HFFc6 (cell line): ENCODE measurements at regions not wholly inside any gene's neighbourhood (a gene's known extent, or its start where the extent isn't known, plus 50 kb on each side); places are given as distances from the start of the nearest gene placed in this dataset.

Experiments
- DNase-seq: peaks from one replicate; pipeline ENCODE4 v3.0.0-alpha.2; 2018
- H3K27ac Mint-ChIP-seq: 2 replicates; pipeline ENCODE4 v1.8.0; 2020; ENCODE audit warnings: mild to moderate bottlenecking, mixed read lengths
- H3K27me3 Mint-ChIP-seq: 2 replicates; pipeline ENCODE4 v1.8.0; 2021; ENCODE audit warnings: mild to moderate bottlenecking, moderate library complexity, mixed read lengths; ENCODE audit not compliant: insufficient read depth
- H3K36me3 Mint-ChIP-seq: 2 replicates; pipeline ENCODE4 v1.8.0; 2021; ENCODE audit warnings: low read depth, mixed read lengths
- H3K4me1 Mint-ChIP-seq: 2 replicates; pipeline ENCODE4 v1.8.0; 2020; ENCODE audit warnings: low read depth, mixed read lengths
- H3K4me3 Mint-ChIP-seq: 2 replicates; pipeline ENCODE4 v1.8.0; 2020; ENCODE audit warnings: mild to moderate bottlenecking, moderate library complexity, mixed read lengths
- H3K9me3 Mint-ChIP-seq: 2 replicates; pipeline ENCODE4 v1.8.0; 2020; ENCODE audit warnings: mild to moderate bottlenecking, mixed read lengths
- TF ChIP-seq, protein P1 (sequence below): fragments of 200-600 bp; sonication (generic); IDR thresholded peaks from 2 replicates; pipeline ENCODE4 v1.5.0; 2021; ENCODE audit warnings: antibody characterized with exemption, mild to moderate bottlenecking

DNA sequence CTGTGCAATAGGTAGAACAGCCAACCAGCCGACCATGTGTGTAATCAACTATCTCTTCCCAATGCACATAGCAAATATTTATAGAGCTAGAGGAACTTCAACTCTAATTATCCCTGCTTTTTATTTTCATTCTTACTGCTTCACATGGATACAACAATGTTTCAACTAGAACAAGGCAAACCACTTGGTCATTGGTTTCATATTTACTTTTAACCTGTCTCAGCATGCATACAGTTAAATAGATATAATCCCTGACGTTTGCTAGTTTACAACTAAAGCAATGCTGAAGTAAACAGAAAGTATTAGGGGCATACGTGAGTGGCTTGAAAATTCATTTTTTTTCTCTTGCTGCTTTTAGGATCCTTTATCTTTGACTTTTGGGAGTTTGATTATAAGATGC lies 318.5 kb upstream of the MAP3K7 start:
- no peaks in the 10 kb centered on the region for H3K27me3 Mint-ChIP-seq
- TF ChIP-seq, protein P1, sequence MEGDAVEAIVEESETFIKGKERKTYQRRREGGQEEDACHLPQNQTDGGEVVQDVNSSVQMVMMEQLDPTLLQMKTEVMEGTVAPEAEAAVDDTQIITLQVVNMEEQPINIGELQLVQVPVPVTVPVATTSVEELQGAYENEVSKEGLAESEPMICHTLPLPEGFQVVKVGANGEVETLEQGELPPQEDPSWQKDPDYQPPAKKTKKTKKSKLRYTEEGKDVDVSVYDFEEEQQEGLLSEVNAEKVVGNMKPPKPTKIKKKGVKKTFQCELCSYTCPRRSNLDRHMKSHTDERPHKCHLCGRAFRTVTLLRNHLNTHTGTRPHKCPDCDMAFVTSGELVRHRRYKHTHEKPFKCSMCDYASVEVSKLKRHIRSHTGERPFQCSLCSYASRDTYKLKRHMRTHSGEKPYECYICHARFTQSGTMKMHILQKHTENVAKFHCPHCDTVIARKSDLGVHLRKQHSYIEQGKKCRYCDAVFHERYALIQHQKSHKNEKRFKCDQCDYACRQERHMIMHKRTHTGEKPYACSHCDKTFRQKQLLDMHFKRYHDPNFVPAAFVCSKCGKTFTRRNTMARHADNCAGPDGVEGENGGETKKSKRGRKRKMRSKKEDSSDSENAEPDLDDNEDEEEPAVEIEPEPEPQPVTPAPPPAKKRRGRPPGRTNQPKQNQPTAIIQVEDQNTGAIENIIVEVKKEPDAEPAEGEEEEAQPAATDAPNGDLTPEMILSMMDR, result no peak
- no peaks in the 10 kb centered on the region for H3K4me1 Mint-ChIP-seq
- no peak overlapping the region for H3K27ac Mint-ChIP-seq
- no peaks in the 10 kb centered on the region for H3K36me3 Mint-ChIP-seq
- H3K4me3 Mint-ChIP-seq, result no peak overlapping the region
- peaks cover 25% of the 10 kb centered on the region for H3K9me3 Mint-ChIP-seq
- no peak for DNase-seq

DNA sequence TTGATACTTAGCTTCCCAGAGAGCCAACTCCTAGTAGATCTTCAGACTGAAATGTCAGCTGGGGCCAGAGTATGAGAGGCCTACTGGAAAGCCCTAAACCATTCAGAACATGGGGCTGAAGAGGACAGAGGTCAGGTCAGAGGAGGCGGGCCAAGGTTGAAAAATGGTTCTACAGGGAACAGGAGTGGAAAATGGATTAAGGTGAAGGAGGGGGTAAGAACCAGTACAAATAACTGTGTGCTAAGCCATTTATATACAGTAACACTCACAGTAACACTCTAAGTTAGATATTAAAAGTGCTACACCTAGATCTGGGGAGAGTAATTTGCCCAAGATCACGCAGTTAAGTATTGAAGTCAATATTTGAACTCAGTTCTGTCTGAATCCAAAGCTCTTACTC lies 313.2 kb upstream of the MAP3K7 start:
- Mint-ChIP-seq H3K27ac (no peak overlapping the region), H3K36me3 (no peaks in the 10 kb centered on the region), H3K4me1 (no peaks in the 10 kb centered on the region), H3K4me3 (no peak overlapping the region), H3K9me3 (peaks cover 20% of the 10 kb centered on the region), H3K27me3 (no peaks in the 10 kb centered on the region)
- TF ChIP-seq, protein P1, result no peak
- DNase-seq, result no peak

DNA sequence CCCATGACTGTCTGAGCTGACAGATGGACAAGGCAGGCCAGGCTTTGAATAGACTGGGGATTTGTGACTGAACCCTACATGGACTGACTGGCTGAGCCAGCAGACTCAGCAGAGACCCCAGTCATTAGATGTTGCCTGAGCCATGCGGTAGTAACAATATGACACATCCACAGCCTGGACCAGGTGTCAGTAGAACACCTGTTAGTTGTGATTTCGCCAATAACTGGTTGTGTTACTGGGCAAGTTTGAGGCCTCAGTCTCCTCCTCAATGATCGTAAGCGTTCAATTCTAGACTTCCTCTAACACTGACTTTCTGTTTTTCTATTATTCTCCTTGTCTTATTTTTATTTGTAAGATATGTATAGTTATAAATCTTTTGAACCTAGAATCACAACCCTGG lies 311.9 kb upstream of the MAP3K7 start:
- H3K27me3 Mint-ChIP-seq, result no peaks in the 10 kb centered on the region; the same call in 1 of the 2 replicates

DNA sequence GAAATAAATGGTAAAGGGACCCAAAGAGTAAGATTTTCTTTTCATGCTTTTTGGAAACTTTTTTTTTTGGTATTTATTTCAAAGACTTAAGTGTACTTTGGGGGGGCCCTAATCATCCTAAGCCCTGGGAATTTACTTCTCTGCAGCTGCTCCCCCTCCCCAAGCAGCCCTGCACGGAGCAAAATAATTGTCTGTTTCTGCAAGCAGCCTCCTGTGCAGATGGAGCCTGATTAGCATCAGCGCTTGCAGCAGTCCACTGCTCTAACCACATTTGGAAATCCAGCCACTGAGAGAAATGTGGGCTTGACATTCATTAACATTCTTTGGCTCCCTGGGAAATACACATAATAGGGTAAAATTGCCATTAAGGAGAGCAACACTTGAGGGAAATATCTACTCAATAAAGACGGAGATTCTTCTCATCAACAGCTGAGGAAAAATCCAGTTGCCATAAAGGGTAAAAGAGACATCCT lies 309.2 kb upstream of the MAP3K7 start:
- no peaks in the 10 kb centered on the region for H3K4me1 Mint-ChIP-seq
- TF ChIP-seq, protein P1, result no peak
- DNase-seq, result no peak
- peaks cover 15% of the 10 kb centered on the region; the same call in 1 of the 2 replicates for H3K9me3 Mint-ChIP-seq
- no peaks in the 10 kb centered on the region; the same call in 1 of the 2 replicates for H3K27me3 Mint-ChIP-seq
- H3K4me3 Mint-ChIP-seq, result no peak overlapping the region
- no peaks in the 10 kb centered on the region for H3K36me3 Mint-ChIP-seq
- no peak overlapping the region for H3K27ac Mint-ChIP-seq

More for the DNA sequence above, 311.9 kb upstream of the MAP3K7 start:
- TF ChIP-seq, protein P1, result no peak
- Mint-ChIP-seq H3K4me1 (no peaks in the 10 kb centered on the region), H3K9me3 (peaks cover 15% of the 10 kb centered on the region; the same call in 1 of the 2 replicates), H3K4me3 (no peak overlapping the region), H3K27ac (no peak overlapping the region), H3K36me3 (no peaks in the 10 kb centered on the region)
- DNase-seq, result no peak

DNA sequence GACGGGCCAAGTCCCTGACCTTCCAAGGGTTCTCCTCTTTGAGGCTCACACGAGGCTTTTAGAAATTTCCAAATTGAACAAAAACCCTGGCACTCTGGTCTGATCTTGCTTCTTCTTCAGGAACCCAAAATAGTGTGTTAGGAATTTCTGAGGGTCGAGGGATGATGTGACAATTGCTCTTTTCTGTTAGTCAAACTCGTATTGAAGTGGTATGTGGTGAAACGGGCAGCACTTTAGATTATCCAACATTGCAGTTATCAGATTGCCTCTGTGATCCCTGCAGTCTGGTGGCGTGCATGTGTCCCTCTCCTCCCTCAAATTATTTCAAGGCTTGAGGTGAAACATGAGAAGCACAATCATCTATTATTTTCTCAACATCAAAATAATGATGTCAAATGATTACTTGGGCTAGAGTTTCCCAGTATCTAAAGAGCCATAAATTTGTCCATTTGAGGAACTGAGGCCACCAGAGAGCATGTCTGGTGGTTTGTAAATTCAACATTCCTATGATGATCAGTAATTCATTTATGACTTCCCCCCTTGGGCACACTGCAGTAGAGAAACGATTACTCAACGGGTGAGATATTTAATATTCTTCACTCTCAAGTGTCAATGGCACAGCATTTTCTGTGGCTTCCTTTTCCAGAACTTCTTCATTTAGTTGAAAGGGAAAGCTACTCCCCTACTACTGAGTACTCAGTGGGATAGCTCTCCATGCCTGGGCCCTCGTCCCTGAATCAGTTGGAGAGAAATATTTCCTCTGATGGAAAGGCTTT lies 308.6 kb upstream of the MAP3K7 start:
- Mint-ChIP-seq H3K4me1 (no peaks in the 10 kb centered on the region), H3K9me3 (peaks cover 15% of the 10 kb centered on the region; the same call in 1 of the 2 replicates), H3K4me3 (no peak overlapping the region), H3K27ac (no peak overlapping the region), H3K27me3 (no peaks in the 10 kb centered on the region; the same call in 1 of the 2 replicates), H3K36me3 (no peaks in the 10 kb centered on the region)
- no peak for DNase-seq
- TF ChIP-seq, protein P1, result no peak
